Brain microvascular endothelial cell (primary cell): ENCODE measurements at regions not wholly inside any gene's neighbourhood (a gene's known extent, or its start where the extent isn't known, plus 50 kb on each side); places are given as distances from the start of the nearest gene placed in this dataset.
"Not testable (repeated sequence)": the region's sequence is repeated elsewhere in the genome, so short reads cannot be mapped to it uniquely, and the experiment has no call there.

Experiments used
- DNase-seq: peaks from one replicate; pipeline ENCODE4 v3.0.0-alpha.2; 2020
- H3K27ac ChIP-seq: fragments of 250-450 bp; sonication (Bioruptor Pico); 2 replicates; pipeline ENCODE4 v1.5.1; 2020; ENCODE audit warnings: mild to moderate bottlenecking, moderate library complexity
- H3K27me3 ChIP-seq: fragments of 250-450 bp; sonication (Bioruptor Pico); replicated peaks from 2 replicates; pipeline ENCODE4 v1.5.1; 2020; ENCODE audit warnings: mild to moderate bottlenecking
- H3K36me3 ChIP-seq: fragments of 250-450 bp; sonication (Bioruptor Pico); replicated peaks from 2 replicates; pipeline ENCODE4 v1.5.1; 2020; ENCODE audit warnings: mild to moderate bottlenecking
- H3K4me3 ChIP-seq: 2 replicates; pipeline ENCODE4 v1.5.1; 2011; ENCODE audit warnings: low read depth, mild to moderate bottlenecking, control low read depth, low read length, moderate library complexity
- in situ Hi-C: cut with HindIII; loops from 2 replicates; pipeline ENCODE4 v1.10.0; 2017; ENCODE audit warnings: low sequenced_read_pairs, low pct_ligation_motif_present
- TF ChIP-seq, protein P1 (sequence below): IDR thresholded peaks from 2 replicates; pipeline ENCODE4 v1.5.1; 2011; ENCODE audit warnings: low read depth, mild to moderate bottlenecking, moderate library complexity, low read length, control low read depth, inconsistent platforms; ENCODE audit errors: missing control alignments

- H3K36me3 ChIP-seq = no peaks in the 10 kb centered on the region
- no peak for DNase-seq
- H3K4me3 ChIP-seq = no peak overlapping the region
- H3K27ac ChIP-seq = no peak overlapping the region
- in situ Hi-C loops = no loop called here
- TF ChIP-seq, protein P1, sequence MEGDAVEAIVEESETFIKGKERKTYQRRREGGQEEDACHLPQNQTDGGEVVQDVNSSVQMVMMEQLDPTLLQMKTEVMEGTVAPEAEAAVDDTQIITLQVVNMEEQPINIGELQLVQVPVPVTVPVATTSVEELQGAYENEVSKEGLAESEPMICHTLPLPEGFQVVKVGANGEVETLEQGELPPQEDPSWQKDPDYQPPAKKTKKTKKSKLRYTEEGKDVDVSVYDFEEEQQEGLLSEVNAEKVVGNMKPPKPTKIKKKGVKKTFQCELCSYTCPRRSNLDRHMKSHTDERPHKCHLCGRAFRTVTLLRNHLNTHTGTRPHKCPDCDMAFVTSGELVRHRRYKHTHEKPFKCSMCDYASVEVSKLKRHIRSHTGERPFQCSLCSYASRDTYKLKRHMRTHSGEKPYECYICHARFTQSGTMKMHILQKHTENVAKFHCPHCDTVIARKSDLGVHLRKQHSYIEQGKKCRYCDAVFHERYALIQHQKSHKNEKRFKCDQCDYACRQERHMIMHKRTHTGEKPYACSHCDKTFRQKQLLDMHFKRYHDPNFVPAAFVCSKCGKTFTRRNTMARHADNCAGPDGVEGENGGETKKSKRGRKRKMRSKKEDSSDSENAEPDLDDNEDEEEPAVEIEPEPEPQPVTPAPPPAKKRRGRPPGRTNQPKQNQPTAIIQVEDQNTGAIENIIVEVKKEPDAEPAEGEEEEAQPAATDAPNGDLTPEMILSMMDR = no peak
- no peaks in the 10 kb centered on the region for H3K27me3 ChIP-seq
Measured at GRCh38 chr3:103513003-103513402, 1078.2 kb downstream of the ZPLD1 start.

- Histone ChIP-seq H3K36me3 (no peaks in the 10 kb centered on the region), H3K27me3 (no peaks in the 10 kb centered on the region), H3K27ac (no peak overlapping the region), H3K4me3 (no peak overlapping the region)
- TF ChIP-seq, protein P1 = no peak
- in situ Hi-C loops = no loop called here
- no peak for DNase-seq
Measured at GRCh38 chr3:103515116-103515515, 1080.3 kb downstream of the ZPLD1 start.

DNA sequence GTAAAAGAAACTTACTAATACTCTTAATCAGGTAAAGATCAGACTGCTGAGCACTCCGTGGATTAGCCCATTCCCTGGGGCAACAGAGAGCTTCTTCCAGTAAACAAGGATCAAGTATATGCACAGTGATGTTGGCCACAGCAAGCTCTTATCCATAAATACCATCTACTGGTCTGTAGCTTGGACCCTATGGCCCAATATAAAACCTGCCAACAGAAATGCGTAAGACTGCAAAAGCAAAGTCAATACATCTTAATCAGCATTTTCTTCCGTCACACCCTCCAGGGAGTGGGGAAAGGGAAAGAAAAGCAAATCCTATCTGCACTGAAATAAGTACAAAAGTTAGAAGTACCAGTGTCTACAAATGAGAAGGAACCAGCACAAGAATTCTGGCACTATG, 1082.1 kb downstream of the ZPLD1 start:
- H3K4me3 ChIP-seq = no peak overlapping the region
- no peak overlapping the region for H3K27ac ChIP-seq
- DNase-seq = no peak
- TF ChIP-seq, protein P1 = no peak
- no peaks in the 10 kb centered on the region for H3K27me3 ChIP-seq
- no peaks in the 10 kb centered on the region for H3K36me3 ChIP-seq
- in situ Hi-C loops = no loop called here

DNA sequence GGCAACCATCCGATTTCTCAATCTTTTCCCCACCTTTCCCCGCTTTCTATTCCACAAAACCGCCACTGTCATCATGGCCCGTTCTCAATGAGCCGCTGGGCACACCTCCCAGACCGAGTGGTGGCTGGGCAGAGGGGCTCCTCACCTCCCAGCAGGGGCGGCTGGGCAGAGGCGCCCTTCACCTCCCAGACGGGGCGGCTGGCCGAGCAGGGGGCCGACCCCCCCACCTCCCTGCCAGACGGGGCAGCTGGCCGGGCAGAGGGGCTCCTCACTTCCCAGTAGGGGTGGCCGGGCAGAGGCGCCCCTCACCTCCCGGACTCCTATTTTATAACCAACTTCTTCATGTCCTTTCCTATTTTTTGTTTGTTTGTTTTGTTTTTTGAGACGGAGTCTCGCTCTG, 1096.5 kb downstream of the ZPLD1 start:
- H3K27ac ChIP-seq, H3K4me3 ChIP-seq, H3K36me3 ChIP-seq, DNase-seq, in situ Hi-C loops, H3K27me3 ChIP-seq: not testable (repeated sequence)

DNA sequence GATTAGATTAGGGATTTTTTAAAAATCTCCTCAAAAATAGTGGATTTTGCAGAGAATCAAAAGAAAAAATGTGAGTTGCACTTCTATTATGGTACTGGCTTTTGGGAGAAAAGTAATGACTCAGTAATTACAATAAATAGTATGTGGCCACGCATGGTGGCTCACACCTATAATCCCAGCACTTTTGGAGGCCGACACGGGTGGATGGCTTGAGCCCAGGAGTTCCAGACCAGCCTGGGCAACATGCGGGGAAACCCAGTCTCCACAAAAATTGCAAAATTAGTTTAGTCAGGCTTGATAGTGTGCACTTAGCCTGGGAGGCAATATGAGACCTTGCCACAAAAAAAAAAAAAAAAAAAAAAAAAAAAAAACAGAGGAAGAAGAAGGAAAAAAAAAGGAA, 1098.2 kb downstream of the ZPLD1 start:
- Histone ChIP-seq H3K27ac (no peak overlapping the region), H3K27me3 (no peaks in the 10 kb centered on the region), H3K36me3 (no peaks in the 10 kb centered on the region), H3K4me3 (no peak overlapping the region)
- in situ Hi-C loops = no loop called here
- TF ChIP-seq, protein P1 = no peak
- DNase-seq = no peak

DNA sequence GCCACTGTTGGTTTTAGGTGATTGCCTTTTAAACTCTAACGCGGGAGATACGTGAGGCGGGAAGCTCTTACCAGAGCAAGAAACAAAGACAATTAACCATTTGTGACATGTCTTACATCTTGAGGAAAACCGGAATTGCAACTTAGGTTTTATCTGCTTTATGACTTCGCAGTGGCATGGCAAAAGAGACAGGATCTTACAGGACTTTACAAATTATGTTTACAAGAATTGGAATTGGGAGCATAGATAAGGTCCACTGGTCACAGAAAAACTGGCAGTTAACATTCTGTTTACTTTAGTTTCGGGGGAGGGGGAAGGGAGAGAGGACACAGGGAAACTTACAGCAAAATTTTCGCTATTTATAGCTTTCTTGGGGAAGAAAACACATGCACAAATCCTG, 1119.6 kb downstream of the ZPLD1 start:
- Histone ChIP-seq H3K36me3 (no peaks in the 10 kb centered on the region), H3K27ac (no peak overlapping the region), H3K27me3 (no peaks in the 10 kb centered on the region), H3K4me3 (no peak overlapping the region)
- in situ Hi-C loops = no loop called here
- TF ChIP-seq, protein P1 = no peak
- DNase-seq = no peak

DNA sequence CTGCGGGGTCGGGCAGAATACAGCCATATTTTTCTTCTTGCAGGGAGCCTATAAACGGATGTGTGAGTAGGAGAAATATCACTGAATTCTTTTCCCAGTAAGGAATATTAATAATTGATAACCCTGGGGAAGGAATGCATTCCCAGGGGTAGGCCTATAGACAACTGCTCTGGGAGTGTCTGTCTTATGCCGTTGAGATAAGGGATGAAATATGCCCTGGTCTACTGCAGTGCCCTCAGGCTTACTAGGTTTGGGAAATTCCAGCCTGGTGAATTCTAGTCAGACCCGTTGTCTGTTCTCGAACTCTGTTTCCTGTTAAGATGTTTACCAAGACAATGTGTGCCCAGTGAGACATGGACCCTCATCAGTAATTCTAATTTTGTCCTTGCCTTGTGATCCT, 1129.3 kb downstream of the ZPLD1 start:
- in situ Hi-C loops, H3K4me3 ChIP-seq, H3K27me3 ChIP-seq, H3K27ac ChIP-seq, DNase-seq, H3K36me3 ChIP-seq: not testable (repeated sequence)
